Endothelial cell of umbilical vein (primary cell): ENCODE measurements at regions not wholly inside any gene's neighbourhood (a gene's known extent, or its start where the extent isn't known, plus 50 kb on each side); places are given as distances from the start of the nearest gene placed in this dataset.

Experiments
- BruUV-seq: library from RNA; stranded (reverse); fragments of 400-500 nt; replicated peaks from 2 replicates; lab custom pipeline; 2021; lab: Mats Ljungman, UMichigan
- CTCF ChIA-PET: fragments of 300-600, 350-600 bp; sonication (Branson Sonifier 250); formaldehyde crosslinking; loops from one replicate; lab custom pipeline; 2021; ENCODE audit warnings: antibody characterized with exemption, inconsistent platforms; lab: Charles Lee
- POLR2A ChIA-PET: fragments of 300-600, 350-600 bp; sonication (Branson Sonifier 250); formaldehyde crosslinking; loops from one replicate; lab custom pipeline; 2021; ENCODE audit warnings: antibody characterized with exemption, inconsistent platforms; lab: Charles Lee
- DNase-seq: peaks from one replicate; pipeline ENCODE4 v3.0.0-alpha.2; 2011; ENCODE audit warnings: low read depth, low spot score
- FAIRE-seq: peaks from 2 replicates; lab custom pipeline; 2011; peaks lifted over from hg19 to GRCh38; lab: Jason Lieb, UNC
- H2AFZ ChIP-seq: 2 replicates; pipeline ENCODE4 v1.6.0; 2012; ENCODE audit warnings: low read depth, low read length, control low read depth, inconsistent platforms
- H3K27ac ChIP-seq: 2 replicates; pipeline ENCODE4 v1.5.1; 2011; ENCODE audit warnings: low read depth, mild to moderate bottlenecking, control low read depth, low read length, moderate library complexity; ENCODE audit not compliant: insufficient read depth
- H3K27me3 ChIP-seq, 2 experiments: 2 replicates each; pipeline versions ENCODE4 v1.6.0 to v1.6.1; 2011; ENCODE audit warnings: low read length in 2 of 2, mixed read lengths in 1 of 2; ENCODE audit not compliant: control insufficient read depth in 2 of 2, insufficient read depth in 2 of 2
- H3K36me3 ChIP-seq, 2 experiments: 2 replicates in 1 of 2; 3 replicates in 1 of 2; pipeline ENCODE4 v1.5.1; 2011; ENCODE audit warnings: low read length in 2 of 2, mild to moderate bottlenecking in 1 of 2, moderate library complexity in 1 of 2; ENCODE audit not compliant: control insufficient read depth in 2 of 2, insufficient read depth in 2 of 2; ENCODE audit errors: extremely low read depth in 1 of 2
- H3K4me1 ChIP-seq: 3 replicates; pipeline ENCODE4 v1.5.1; 2011; ENCODE audit warnings: mild to moderate bottlenecking, low read length; ENCODE audit not compliant: control insufficient read depth, insufficient read depth; ENCODE audit errors: extremely low read depth
- H3K4me2 ChIP-seq: 2 replicates; pipeline ENCODE4 v1.6.1; 2011; ENCODE audit warnings: low read length, control low read depth, mixed read lengths; ENCODE audit not compliant: insufficient read depth
- H3K4me3 ChIP-seq, 3 experiments: fragments of 200-600 bp in 1 of 3; sonication (generic), shearing (Covaris generic) in 1 of 3; replicated peaks in 1 of 3; 2 replicates each; pipeline ENCODE4 v1.5.1; 2011 to 2016; ENCODE audit warnings: control low read depth in 3 of 3, low read length in 3 of 3, mild to moderate bottlenecking in 2 of 3, inconsistent platforms in 1 of 3, low read depth in 1 of 3, moderate library complexity in 1 of 3; ENCODE audit not compliant: insufficient read depth in 1 of 3
- H3K79me2 ChIP-seq: 2 replicates; pipeline ENCODE4 v1.6.0; 2012; ENCODE audit warnings: low read length, inconsistent platforms; ENCODE audit not compliant: control insufficient read depth, insufficient read depth
- H3K9ac ChIP-seq: replicated peaks from 2 replicates; pipeline ENCODE3; 2011; ENCODE audit warnings: low read length, control low read depth; ENCODE audit not compliant: insufficient read depth; ENCODE audit errors: extremely low read depth
- H3K9me1 ChIP-seq: replicated peaks from 3 replicates; pipeline ENCODE4 v1.6.0; 2011; ENCODE audit warnings: mild to moderate bottlenecking, low read length; ENCODE audit not compliant: control insufficient read depth, insufficient read depth; ENCODE audit errors: extremely low read depth
- H3K9me3 ChIP-seq: replicated peaks from 2 replicates; pipeline ENCODE4 v1.5.1; 2012; ENCODE audit warnings: low read length, inconsistent platforms; ENCODE audit not compliant: control insufficient read depth, insufficient read depth
- H4K20me1 ChIP-seq: replicated peaks from 2 replicates; pipeline ENCODE3; 2011; ENCODE audit warnings: mild to moderate bottlenecking, low read length; ENCODE audit not compliant: control insufficient read depth, insufficient read depth; ENCODE audit errors: extremely low read depth
- CTCF ChIP-seq, 2 donors: IDR thresholded peaks; 1 replicate in 1 of 2; 2 replicates in 1 of 2; pipeline ENCODE4 v1.5.1; 2011; ENCODE audit warnings: low read length in 2 of 2, mild to moderate bottlenecking in 2 of 2, moderate library complexity in 2 of 2, control low read depth in 1 of 2, inconsistent platforms in 1 of 2, low read depth in 1 of 2; ENCODE audit not compliant: insufficient read depth in 1 of 2; ENCODE audit errors: extremely low read depth in 1 of 2
- JUN ChIP-seq: IDR thresholded peaks from 2 replicates; pipeline ENCODE4 v1.6.1; 2011; ENCODE audit warnings: borderline replicate concordance, low read depth; ENCODE audit not compliant: insufficient read length, insufficient read depth
- MAX ChIP-seq: IDR thresholded peaks from 2 replicates; pipeline ENCODE4 v1.6.1; 2011; ENCODE audit not compliant: insufficient read depth, insufficient read length
- POLR2A ChIP-seq: IDR thresholded peaks from 2 replicates; pipeline ENCODE4 v1.6.1; 2012; ENCODE audit warnings: low read depth, mild to moderate bottlenecking, control low read depth, low read length
- dilution Hi-C: fragments of 300-500 bp; cut with MboI; formaldehyde crosslinking; loops from one replicate; pipeline ENCODE4 v1.15.0; 2019; ENCODE audit warnings: low sequenced_read_pairs; ENCODE audit not compliant: extremely low pct_ligation_motif_present
- intact Hi-C: fragments of 100-400 bp; cut with micrococcal nuclease; formaldehyde crosslinking; loops from one replicate; pipeline ENCODE4 v1.10.0; 2022

- Histone ChIP-seq H3K27ac (no peak overlapping the region), H3K36me3 (no peaks in the 10 kb centered on the region), H3K9me1 (no peaks in the 10 kb centered on the region), H3K9ac (no peak overlapping the region), H4K20me1 (no peaks in the 10 kb centered on the region), H3K9me3 (no peaks in the 10 kb centered on the region), H3K4me1 (no peaks in the 10 kb centered on the region), H3K4me3 (no peak overlapping the region), H3K4me2 (no peak overlapping the region), H3K79me2 (no peaks in the 10 kb centered on the region), H2AFZ (no peak overlapping the region), H3K27me3 (no peaks in the 10 kb centered on the region)
- no peak for FAIRE-seq
- intact Hi-C loops: no loop called here
- ChIA-PET POLR2A (no interaction called here), CTCF (no interaction called here)
- dilution Hi-C loops: no loop called here
- no TSS peak for BruUV-seq
- TF ChIP-seq JUN: no peak
- no peak for DNase-seq
Measured at GRCh38 chr21:22223385-22223784, 1225.2 kb downstream of the NCAM2 start.

- Histone ChIP-seq H3K27me3 (no peaks in the 10 kb centered on the region), H2AFZ (no peak overlapping the region), H4K20me1 (no peaks in the 10 kb centered on the region), H3K4me3 (no peak overlapping the region), H3K27ac (no peak overlapping the region), H3K9me1 (no peaks in the 10 kb centered on the region), H3K9ac (no peak overlapping the region), H3K9me3 (no peaks in the 10 kb centered on the region), H3K79me2 (no peaks in the 10 kb centered on the region), H3K4me1 (no peaks in the 10 kb centered on the region), H3K4me2 (no peak overlapping the region), H3K36me3 (no peaks in the 10 kb centered on the region)
- TF ChIP-seq CTCF (IDR thresholded peaks at IDR 0.05; ENCODE audit: extremely low read depth in 1 of 2, insufficient read depth in 1 of 2, low read depth in 1 of 2, low read length in 2 of 2) (no peak), MAX (no peak), POLR2A (no peak), JUN (no peak)
- ChIA-PET POLR2A (no interaction called here), CTCF (no interaction called here)
- intact Hi-C loops: no loop called here
- dilution Hi-C loops: no loop called here
- DNase-seq (no peak), FAIRE-seq (no peak)
- BruUV-seq: no TSS peak
Measured at GRCh38 chr21:22224261-22224660, 1226.1 kb downstream of the NCAM2 start.
